ENCODE measurements at regions not wholly inside any gene's neighbourhood (a gene's known extent, or its start where the extent isn't known, plus 50 kb on each side); places are given as distances from the start of the nearest gene placed in this dataset.

DNA sequence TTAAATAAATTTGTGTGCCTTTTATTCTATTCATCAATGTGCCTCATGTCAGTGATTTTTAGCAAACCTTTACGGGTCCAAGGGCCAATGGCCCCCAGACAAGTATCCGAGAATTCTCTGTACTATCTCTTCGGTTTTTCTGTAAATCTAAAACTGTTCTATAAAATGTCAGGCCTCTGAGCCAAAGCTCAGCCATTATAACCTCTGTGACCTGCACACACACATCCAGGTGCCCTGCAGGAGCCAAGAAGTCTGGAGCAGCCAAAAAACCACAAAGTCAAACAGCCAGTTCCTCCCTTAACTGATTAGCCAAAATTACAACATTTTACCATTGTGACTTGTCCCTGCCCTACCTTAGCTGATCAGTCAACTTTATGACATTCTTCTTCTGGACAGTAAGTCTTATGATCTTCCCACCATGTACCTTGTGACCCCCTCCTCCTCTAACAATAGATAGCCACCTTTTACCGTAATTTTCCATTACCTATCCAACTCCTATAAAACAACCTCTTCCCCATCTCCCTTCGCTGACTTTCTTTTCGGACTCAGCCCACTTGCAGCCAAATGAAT lies 363.8 kb downstream of the SEMA3D start:
- TF ChIP-seq CTCF (IDR thresholded peaks at IDR 0.05 in 2 of 3, conservative IDR thresholded peaks at IDR 0.05 in 1 of 3; ENCODE audit: control insufficient read depth in 2 of 3, extremely low read depth in 1 of 3, insufficient read depth in 1 of 3, low read depth in 3 of 3, low read length in 3 of 3), result no peak
- TF ChIP-seq POLR2A (IDR thresholded peaks at IDR 0.05; ENCODE audit: low read depth, low read length), result no peak
- no peak for TF ChIP-seq CEBPB (IDR thresholded peaks at IDR 0.05; ENCODE audit: borderline replicate concordance in 1 of 2, low read depth in 2 of 2, low read length in 2 of 2)
- no peak for TF ChIP-seq E2F4 (IDR thresholded peaks at IDR 0.05; ENCODE audit: low read depth, low read length)
- TF ChIP-seq REST (IDR thresholded peaks at IDR 0.05; ENCODE audit: low read depth, low read length), result no peak

Data from GM12878 (cell line).